Endodermal cell (in vitro differentiated cells): ENCODE measurements at regions not wholly inside any gene's neighbourhood (a gene's known extent, or its start where the extent isn't known, plus 50 kb on each side); places are given as distances from the start of the nearest gene placed in this dataset.

Source experiments
- DNase-seq: peaks from one replicate; pipeline ENCODE4 v3.0.0-alpha.2; 2017
- H3K27ac ChIP-seq: 2 replicates; pipeline ENCODE4 v1.5.1; 2013; ENCODE audit warnings: mild to moderate bottlenecking, low read depth, low read length, moderate library complexity
- H3K27me3 ChIP-seq: 2 replicates; pipeline ENCODE4 v1.6.1; 2013; ENCODE audit warnings: mild to moderate bottlenecking, low read length, moderate library complexity; ENCODE audit not compliant: insufficient read depth, control insufficient read depth, poor library complexity, severe bottlenecking
- H3K36me3 ChIP-seq: 2 replicates; pipeline ENCODE4 v1.7.0; 2013; ENCODE audit warnings: mild to moderate bottlenecking, low read length, moderate library complexity; ENCODE audit not compliant: control insufficient read depth, insufficient read depth
- H3K4me1 ChIP-seq: one replicate; pipeline ENCODE4 v1.7.0; 2013; ENCODE audit warnings: low read length; ENCODE audit not compliant: control insufficient read depth, insufficient read depth
- H3K4me3 ChIP-seq: 2 replicates; pipeline ENCODE4 v1.5.1; 2013; ENCODE audit warnings: mild to moderate bottlenecking, low read length, moderate library complexity
- H3K9ac ChIP-seq: 2 replicates; pipeline ENCODE4 v1.6.1; 2013; ENCODE audit warnings: mild to moderate bottlenecking, low read length, moderate library complexity; ENCODE audit not compliant: poor library complexity, severe bottlenecking; ENCODE audit errors: extremely low read depth
- H3K9me3 ChIP-seq: 2 replicates; pipeline ENCODE4 v1.6.1; 2013; ENCODE audit warnings: mild to moderate bottlenecking, low read length, moderate library complexity; ENCODE audit not compliant: control insufficient read depth
- H3K27ac Mint-ChIP-seq: 2 replicates; pipeline ENCODE4 v1.8.0; 2020; ENCODE audit warnings: mixed read lengths
- H3K27me3 Mint-ChIP-seq: 2 replicates; pipeline ENCODE4 v1.8.0; 2021; ENCODE audit warnings: mild to moderate bottlenecking, mixed read lengths; ENCODE audit not compliant: insufficient read depth
- H3K36me3 Mint-ChIP-seq: 2 replicates; pipeline ENCODE4 v1.8.0; 2020; ENCODE audit warnings: low read depth, mixed read lengths
- H3K4me1 Mint-ChIP-seq: 2 replicates; pipeline ENCODE4 v1.8.0; 2020; ENCODE audit warnings: mixed read lengths
- H3K4me3 Mint-ChIP-seq: 2 replicates; pipeline ENCODE4 v1.8.0; 2020; ENCODE audit warnings: mild to moderate bottlenecking, moderate library complexity, mixed read lengths
- H3K9me3 Mint-ChIP-seq: 2 replicates; pipeline ENCODE4 v1.8.0; 2020; ENCODE audit warnings: mild to moderate bottlenecking, mixed read lengths
- WGBS, 2 experiments: methylation state at CpG; one replicate each; pipeline versions ENCODE4 v1.1.5 to v1.1.7; 2013; ENCODE audit warnings: missing lambda C conversion rate in 2 of 2, mixed read lengths in 1 of 2; ENCODE audit not compliant: insufficient coverage in 1 of 2, insufficient read length in 1 of 2; 5-methylcytosine and 5-hydroxymethylcytosine counted together
- TF ChIP-seq, protein P1 (sequence below): fragments of 200-600 bp; sonication (generic); conservative IDR thresholded peaks from 2 replicates; pipeline ENCODE4 v1.5.0; 2021; ENCODE audit warnings: antibody characterized with exemption, mild to moderate bottlenecking

DNA sequence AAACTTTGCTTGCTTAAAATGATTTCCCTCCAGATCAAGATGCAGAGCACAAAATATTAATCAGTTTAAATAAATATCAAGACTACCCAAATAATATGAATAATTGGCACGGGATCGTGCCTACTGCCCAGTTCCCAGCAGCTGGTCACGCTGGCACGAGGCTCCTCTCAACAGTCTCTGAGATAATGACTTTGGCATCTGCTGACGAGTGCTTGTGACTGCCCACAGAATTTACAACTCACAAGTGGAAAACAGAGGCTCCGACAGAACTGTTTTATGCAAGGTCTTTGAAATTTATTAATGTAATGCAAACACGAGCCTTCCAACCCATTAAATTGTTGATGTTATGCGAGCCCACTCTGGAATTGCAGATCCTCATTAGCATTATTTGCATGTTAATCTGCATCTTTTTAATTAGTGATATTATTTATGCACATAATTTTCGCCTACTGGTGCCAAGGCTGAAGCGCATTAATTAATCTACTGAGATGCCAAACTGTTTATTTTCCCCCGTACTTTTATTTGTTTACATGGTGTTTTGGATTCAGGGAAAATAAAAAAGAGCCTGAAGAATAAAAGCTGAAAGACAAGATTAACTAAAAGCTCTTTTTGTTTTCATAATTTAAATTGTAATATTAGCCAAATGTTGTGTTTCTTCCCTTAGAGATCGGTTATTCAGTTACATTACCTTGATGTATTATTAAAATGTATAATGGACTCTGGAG lies 369.3 kb upstream of the IRX1 start:
- Mint-ChIP-seq H3K27ac (no peak overlapping the region), H3K9me3 (no peaks in the 10 kb centered on the region), H3K4me1 (no peaks in the 10 kb centered on the region), H3K27me3 (peaks cover 8% of the 10 kb centered on the region), H3K36me3 (no peaks in the 10 kb centered on the region), H3K4me3 (no peak overlapping the region)
- H3K27ac ChIP-seq: no peak overlapping the region
- no peak overlapping the region for H3K9ac ChIP-seq
- no peaks in the 10 kb centered on the region for H3K4me1 ChIP-seq
- H3K27me3 ChIP-seq: no peaks in the 10 kb centered on the region
- no peak for DNase-seq
- H3K4me3 ChIP-seq: no peak overlapping the region
- 89 to 93% methylated on average over 6 to 11 of the region's 12 CpGs for WGBS, 2 experiments
- TF ChIP-seq, protein P1, sequence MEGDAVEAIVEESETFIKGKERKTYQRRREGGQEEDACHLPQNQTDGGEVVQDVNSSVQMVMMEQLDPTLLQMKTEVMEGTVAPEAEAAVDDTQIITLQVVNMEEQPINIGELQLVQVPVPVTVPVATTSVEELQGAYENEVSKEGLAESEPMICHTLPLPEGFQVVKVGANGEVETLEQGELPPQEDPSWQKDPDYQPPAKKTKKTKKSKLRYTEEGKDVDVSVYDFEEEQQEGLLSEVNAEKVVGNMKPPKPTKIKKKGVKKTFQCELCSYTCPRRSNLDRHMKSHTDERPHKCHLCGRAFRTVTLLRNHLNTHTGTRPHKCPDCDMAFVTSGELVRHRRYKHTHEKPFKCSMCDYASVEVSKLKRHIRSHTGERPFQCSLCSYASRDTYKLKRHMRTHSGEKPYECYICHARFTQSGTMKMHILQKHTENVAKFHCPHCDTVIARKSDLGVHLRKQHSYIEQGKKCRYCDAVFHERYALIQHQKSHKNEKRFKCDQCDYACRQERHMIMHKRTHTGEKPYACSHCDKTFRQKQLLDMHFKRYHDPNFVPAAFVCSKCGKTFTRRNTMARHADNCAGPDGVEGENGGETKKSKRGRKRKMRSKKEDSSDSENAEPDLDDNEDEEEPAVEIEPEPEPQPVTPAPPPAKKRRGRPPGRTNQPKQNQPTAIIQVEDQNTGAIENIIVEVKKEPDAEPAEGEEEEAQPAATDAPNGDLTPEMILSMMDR: no peak
- H3K36me3 ChIP-seq: no peaks in the 10 kb centered on the region
- no peaks in the 10 kb centered on the region for H3K9me3 ChIP-seq

DNA sequence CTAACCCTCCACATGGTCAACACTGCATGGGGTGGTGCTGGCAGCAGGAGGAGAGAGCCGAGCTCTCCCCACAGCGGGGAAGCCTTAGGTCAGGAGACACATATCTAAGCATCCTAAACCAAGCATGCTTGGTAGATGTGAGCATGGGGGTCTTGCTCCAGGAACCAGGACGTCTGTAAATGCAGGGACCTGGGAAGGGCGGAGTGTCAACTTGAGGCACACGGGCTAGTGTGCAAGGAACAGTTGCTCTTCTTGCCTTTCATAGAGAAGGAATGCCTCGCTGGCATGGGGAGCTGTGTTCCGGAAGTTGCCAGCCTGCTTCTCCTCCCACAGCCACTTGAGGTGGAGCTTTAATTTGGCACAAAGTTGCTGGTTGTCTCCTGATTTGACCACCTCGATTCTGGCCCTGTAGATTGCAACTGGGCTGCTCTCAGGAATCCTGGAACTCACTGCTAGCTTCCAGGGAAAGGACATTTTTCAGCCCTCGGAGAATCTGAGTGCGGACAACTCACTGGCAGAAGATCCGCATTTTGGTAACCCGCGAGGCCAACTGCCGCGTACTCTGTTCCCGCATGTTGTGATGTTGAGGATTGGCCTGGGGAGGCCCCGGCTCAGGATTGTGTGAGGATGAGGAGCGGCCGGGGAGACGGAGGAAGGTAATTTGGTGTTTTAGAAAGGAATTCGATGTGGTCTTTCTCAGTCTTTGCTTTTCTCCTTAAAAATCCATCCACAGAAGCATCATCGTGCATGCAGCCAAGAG lies 370.3 kb upstream of the IRX1 start:
- no peaks in the 10 kb centered on the region for H3K4me1 ChIP-seq
- no peaks in the 10 kb centered on the region for H3K36me3 ChIP-seq
- Mint-ChIP-seq H3K27ac (no peak overlapping the region), H3K36me3 (no peaks in the 10 kb centered on the region), H3K27me3 (peaks cover 8% of the 10 kb centered on the region), H3K4me3 (no peak overlapping the region), H3K4me1 (no peaks in the 10 kb centered on the region), H3K9me3 (no peaks in the 10 kb centered on the region)
- 91 to 93% methylated on average over 6 to 21 of the region's 22 CpGs for WGBS, 2 experiments
- H3K9ac ChIP-seq: no peak overlapping the region
- no peak overlapping the region for H3K27ac ChIP-seq
- no peaks in the 10 kb centered on the region for H3K27me3 ChIP-seq
- DNase-seq: no peak
- no peaks in the 10 kb centered on the region for H3K9me3 ChIP-seq
- no peak overlapping the region for H3K4me3 ChIP-seq
- TF ChIP-seq, protein P1: no peak

DNA sequence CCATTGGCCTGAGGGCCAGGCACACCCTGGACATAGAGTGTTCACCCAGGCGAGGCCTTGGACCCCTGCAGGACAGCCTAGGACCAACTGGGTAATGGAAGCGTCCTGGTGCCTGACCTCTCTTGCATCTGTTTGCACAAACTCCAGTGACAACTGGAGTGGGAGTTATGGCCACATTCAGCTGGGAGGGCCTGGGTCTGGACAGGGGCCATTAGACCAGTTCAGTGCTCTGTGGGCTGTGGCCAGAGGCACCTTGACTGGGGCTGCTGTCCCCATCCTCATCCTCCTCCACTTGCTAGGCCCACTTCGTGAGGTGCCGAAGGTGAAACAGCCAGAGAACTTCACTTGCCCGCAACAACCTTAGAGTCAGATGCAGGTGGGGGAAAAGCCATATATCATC lies 372.7 kb upstream of the IRX1 start:
- H3K36me3 ChIP-seq: no peaks in the 10 kb centered on the region
- WGBS, 2 experiments: 82 to 93% methylated on average over 4 to 5 of the region's 5 CpGs
- H3K9me3 ChIP-seq: no peaks in the 10 kb centered on the region
- H3K9ac ChIP-seq: no peak overlapping the region
- no peaks in the 10 kb centered on the region for H3K4me1 ChIP-seq
- H3K4me3 ChIP-seq: no peak overlapping the region
- no peaks in the 10 kb centered on the region for H3K9me3 Mint-ChIP-seq
- H3K27me3 ChIP-seq: no peaks in the 10 kb centered on the region
- no peak overlapping the region for H3K4me3 Mint-ChIP-seq
- DNase-seq: no peak
- H3K27ac ChIP-seq: no peak overlapping the region
- H3K36me3 Mint-ChIP-seq: no peaks in the 10 kb centered on the region
- TF ChIP-seq, protein P1: no peak
- no peaks in the 10 kb centered on the region for H3K4me1 Mint-ChIP-seq
- H3K27me3 Mint-ChIP-seq: peaks cover 8% of the 10 kb centered on the region
- H3K27ac Mint-ChIP-seq: no peak overlapping the region
